DMS114 treated with DMSO at 0.1 percent for 48 hours (cell line): ENCODE measurements at regions not wholly inside any gene's neighbourhood (a gene's known extent, or its start where the extent isn't known, plus 50 kb on each side); places are given as distances from the start of the nearest gene placed in this dataset.

Experiments
- DNase-seq: peaks from one replicate; lab custom pipeline; 2025; ENCODE audit not compliant: unreplicated experiment; lab: John Stamatoyannopoulos, UW

DNA sequence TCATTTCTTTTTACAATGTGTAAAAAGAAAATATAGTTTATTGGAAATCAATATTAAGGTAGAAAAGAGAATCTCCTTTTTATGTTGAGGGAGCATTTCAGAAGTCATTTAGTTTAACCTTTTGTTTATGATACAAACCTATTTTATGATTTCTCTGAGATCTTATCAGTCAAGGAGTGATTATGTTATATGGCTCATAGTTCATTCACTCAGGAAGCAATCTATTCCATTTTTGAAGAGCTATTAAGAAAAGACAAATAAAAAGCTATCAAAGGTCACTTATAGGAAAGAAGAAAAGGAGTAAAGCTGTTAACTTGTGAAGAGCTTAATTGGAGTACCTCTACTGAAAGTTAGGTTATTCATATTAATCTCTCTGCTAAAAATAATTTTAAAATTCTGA, 526.6 kb upstream of the JAG1 start:
- no peak for DNase-seq

DNA sequence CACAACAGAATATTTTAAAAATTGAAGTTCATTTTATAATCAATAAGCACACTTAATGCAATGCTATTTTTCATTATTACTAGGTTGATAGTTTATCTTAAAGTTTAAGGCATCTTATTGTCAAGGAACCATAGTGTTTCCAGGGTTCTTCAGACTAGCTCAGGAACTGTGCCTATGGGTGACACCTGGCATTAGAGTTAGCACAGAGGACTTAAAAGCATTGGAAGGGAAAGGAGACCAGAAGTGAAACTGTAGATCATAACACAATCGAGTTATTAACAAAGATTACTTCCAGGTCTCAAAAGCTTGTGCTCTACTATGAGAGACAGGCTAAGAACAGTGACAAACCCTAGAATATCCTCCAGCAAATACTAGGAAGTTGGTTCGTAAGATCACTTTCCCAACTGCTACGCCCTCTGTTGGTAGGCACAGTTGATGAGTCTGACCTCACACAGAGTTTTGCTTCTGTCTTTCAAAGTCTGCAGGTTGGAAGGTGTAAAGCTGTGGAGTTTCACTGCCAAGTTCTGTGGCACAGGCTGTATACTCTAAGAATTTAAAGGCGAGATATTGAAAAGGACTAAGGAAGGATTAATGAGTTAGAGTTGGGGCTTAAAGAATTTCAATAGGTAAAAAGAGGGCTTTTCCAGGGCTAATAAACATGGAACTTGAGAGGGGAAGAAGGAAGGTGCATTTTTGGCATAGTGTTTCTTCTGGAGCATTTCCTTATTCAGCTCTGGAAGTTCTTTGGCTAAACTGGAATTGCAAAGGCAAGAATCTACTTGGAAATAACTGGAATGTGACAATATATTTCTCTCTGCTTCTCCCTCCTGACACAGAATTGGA, 531.3 kb upstream of the JAG1 start:
- no peak for DNase-seq

DNA sequence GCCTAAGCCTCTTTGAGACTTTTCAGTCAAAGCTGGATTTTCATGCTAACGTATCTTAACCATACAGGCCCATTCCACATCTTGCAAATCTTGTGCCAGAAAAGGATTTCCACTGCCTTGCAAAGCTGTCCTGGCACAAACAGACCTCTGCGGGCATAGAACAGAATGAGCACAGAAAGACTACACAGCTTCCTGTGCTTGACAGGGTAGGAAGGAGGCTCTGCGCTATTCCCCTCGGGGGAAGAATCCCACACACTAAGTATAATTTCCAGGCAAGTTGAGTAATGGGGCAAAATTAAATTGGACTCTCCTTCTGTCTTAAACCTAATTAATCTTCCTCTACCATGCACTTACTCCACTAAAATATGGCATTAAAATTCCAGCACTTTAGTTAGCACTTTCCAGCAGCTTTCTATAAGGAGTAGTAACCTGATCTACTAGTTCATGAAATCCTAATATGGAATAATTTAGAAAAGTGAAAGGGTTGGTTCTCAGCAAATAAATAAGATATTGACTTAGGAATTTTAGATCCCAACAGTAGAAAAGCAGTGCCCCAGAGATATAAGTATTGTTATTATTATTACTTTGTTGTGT, 532.1 kb upstream of the JAG1 start:
- DNase-seq = no peak

DNA sequence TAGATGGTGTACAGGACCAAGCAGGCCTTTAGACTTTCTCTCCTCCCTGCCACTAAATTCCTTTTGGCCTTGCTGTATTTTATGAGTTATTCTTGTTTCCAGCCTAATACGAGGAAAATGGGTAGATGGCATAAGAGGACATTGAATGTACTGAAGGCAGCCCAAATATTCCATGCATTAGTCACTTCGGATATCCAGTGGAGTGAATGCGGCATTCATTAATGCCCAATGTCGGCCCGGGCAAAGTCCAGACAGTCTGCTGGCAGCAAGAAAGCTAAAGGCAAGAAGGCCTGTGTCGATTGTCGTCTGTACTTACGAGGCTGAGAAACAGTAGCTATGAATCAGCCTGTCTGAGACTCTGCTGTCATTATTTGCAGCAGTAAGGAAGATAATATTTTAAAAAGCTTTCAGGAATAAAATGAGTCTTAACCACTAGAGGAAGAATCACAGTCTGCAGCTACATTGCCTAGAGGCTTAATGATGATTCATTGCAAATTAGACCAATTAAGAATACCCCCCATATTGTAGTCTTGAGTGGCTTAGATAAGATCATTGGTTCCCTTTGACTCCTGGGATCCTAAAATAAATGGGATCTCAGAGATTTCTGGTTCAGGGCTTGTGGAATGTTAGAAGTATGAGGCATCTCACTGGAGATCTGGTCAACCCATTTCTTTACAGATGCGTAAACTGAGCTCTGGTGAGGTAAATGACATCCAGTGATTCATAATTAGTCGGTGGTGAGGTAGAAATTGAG, 534.1 kb upstream of the JAG1 start:
- no peak for DNase-seq

DNA sequence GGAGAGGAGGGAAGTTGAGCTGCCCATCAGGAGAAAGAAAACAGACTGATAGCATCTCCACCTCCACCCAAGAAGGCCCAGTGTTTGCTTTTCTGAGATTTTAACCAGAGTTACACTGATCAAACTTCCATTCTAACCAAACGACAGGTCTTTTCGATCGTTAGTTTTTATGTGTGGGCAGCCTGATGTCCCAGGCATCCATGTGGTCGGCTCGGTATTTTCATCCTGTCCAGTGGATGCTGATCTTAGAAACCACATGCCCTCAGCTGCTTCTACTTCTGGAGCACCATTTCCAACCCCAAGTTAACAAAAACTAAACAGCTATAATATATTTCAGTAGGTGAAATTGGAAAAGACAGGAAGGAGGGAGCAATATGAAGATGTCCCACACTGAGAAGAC, 536.8 kb upstream of the JAG1 start:
- no peak for DNase-seq

DNA sequence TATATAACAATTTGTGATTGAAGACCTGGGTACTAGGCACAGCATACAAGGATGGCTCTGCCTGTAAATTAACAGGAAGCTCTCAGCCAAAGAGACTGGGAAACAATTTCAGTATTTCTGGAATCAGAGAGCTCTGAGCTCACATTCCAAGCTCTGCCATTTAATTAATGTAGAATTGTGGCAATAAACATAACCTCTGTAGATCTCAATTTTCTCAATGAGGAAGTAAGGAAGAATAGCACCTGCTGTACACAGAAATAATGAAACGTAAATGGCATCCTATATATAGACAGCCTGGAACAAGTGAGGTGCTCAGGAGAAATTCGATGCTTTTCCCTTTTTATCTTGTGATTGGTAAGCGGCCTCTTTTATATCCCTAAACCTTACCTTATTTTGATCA, 538.5 kb upstream of the JAG1 start:
- no peak for DNase-seq

DNA sequence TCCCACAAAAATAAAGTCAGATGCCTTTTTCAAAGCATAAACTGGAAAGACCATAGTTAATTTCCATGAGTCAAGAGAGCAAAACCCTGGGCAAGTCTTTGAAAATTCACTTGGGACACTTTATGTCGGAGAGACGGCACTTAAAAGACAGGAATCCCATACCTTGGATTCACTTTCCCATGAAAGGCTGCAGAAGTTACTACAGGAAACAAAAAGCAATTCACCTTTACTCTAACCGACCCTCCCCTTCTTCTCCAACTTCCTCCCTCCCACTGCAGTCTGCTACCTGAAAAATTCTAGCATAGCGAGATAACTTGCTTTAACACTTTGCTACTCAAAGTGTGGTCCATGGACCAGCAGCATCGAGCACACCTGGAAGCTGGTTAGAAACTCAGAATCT, 539.1 kb upstream of the JAG1 start:
- no peak for DNase-seq

DNA sequence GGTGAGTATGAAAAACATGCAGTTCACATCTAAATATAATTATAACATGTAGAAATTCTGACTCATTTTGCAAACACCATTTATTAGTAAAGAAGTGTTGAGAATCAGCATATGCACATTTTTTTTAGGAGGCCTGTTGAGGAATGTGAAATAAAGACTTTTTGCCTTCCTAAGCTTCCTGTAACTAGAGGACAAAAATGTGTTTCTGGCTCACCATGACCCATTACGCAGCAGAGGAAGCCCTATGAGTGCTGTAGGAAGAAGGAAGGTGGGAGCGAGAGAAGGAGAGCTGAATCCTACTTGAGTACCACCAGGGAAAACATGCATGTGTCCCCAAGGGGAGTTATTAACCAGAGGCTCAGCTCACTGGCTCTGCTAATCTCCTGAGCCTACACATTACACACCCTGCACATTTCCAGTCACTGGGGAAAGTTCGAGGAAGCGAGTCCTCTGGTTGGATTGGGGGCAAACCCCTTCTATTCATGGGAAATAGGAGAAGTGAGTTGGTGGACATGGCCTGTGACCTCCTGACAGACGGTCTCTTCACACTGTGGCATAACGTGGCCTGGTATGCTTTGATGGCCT, 540.5 kb upstream of the JAG1 start:
- no peak for DNase-seq

DNA sequence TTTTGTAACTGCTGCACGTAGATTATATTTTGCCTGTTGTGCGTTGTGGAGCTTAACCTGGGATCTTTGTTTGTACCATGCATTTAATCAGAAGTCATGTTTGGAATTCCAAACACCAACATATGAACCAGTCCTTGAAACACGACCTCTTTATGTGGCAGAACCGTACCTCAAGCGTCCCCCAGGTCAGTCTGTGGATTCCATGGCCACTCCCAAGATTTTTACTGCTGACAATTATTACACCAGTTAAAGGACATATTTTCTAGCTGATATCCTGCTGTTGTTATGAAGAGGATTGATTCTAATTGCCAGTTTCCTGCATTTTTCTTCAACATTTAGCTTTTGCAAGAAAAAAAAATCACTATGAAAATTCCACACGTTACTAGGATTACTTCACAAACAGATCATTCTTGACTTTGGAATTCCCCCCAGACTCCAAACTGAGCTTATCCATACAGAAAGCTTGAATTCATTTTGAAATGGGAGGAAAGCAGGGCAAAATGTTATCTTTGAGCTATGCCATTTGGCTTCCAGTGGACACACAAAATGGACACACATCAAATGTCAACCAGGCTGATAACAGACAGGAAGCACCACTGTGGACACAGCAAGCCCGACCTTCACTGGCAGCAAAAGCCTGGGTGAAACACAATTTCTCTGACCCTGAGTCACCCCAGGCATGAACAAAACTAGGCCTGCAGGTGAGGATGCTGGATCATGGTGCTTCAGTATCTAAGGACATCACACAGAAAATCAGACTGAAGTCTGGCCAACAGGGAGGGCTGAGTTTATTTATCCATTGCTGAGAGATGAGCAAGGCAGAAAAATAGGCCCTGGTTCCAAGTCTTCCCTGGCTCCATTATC, 542.9 kb upstream of the JAG1 start:
- no peak for DNase-seq

DNA sequence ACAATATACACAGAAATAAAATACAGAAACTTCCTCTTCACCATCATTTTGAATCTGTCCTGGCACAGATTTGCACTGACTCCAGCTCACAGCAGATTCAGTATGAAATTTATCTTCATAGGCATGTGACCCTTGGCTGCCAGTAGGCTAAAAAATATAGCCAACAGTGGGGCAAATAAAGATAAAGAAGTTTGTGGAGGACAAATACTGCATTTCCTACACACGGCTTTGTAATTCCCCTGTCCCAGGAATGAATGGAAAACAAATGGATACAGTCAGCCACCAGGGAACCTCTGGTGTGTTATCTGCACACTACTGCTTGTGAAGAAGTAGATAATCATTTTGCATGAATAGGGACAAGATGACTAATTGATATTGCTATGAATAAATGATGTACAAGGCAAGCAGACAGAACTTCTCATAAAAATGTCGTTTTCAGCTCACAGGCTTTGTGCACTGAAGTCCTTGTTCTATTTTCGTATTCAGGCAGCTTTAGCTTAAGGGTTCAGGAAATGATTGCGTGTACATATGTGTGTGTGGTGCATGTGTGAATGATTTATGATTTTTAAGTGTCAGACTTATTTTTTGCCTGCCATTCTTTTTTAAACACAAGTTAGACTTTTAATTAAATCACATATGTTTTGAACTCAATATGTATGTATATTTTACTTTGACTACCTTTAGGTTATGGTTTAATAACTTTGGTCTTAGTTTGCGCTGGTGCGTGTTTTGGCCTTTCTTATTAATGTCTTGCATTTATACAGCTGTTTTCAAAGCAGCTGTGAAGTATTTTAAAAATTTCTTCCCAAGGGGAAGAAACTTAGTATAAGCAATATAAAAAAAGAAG, 543.8 kb upstream of the JAG1 start:
- DNase-seq = no peak

DNA sequence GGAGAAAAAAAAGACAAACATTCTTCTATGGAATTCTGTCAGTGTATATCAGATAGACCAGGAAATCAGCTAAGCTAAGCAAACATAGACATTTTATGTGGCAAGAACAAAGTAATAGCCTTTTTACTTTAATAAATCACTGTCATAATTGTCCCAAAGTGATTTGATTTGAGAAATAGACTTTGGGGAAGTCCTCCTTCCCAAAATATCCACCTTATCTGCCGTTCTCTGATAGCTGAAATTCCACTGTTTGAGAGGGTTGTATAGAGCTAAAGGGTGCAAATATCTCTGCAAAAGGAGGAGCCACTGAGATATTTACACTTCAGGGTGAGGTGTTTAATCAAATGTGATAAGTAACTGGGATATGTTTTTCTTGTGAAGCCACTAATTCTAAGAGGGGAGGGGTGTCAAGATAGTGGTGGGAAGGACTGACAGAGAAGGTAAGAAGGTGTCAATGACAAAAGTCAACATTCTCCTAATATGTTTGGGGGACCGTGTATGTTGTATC, 544.4 kb upstream of the JAG1 start:
- DNase-seq = no peak

DNA sequence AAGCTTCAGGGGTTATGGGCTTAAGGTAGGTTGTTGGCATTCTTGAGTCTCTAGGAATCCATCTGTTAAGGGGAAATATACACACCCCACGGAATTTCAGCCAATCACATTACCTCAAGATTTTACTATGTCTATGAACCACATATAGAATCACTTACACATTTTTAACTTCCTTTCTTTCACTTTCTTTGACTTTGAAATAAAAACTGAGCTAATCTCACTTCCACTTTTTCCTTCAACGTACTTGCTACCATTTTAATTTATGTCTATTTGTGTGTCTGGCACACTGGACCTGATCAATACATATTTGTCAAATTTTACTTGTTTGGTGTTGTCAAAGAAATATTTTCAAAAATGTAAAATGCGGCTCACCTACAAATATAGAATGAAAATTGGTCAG, 545.4 kb upstream of the JAG1 start:
- no peak for DNase-seq

DNA sequence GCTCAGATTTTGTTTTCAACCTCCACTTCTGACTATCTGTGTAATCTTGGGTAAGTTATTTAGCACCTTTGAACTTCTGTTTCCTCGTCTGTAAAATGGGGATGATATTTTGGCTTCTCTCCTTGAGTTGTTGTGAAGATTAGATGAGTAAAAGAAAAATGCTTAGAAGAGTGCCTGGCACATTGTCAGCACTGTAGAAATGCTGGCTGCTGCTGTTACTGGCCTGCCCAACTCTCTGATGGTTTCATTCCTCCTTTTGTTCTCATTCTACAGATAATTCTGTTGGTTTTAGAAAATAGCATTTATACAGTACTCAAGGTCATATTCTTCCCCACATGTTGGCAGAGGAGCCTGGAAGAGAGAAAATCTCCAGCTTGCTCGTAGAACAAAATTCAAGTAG, 547.2 kb upstream of the JAG1 start:
- DNase-seq = no peak

DNA sequence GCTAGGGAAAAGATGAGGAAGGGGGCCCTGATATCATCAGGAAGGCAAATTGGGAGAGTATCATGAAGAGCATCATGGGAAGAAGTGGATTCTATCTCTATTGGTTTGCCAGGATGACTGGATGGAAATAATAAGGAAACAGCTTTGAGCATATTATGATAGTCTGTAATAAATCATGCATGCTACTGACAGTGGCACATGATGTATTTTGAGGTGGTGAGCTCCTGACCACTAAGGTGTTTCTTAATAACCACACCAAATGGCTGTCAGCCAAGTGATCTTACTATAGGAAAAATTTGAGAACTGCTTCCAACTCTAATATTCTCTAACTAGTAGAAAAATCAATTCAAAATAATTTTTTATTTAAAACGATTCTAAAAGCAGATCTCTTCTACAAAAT, 548.4 kb upstream of the JAG1 start:
- DNase-seq = no peak

DNA sequence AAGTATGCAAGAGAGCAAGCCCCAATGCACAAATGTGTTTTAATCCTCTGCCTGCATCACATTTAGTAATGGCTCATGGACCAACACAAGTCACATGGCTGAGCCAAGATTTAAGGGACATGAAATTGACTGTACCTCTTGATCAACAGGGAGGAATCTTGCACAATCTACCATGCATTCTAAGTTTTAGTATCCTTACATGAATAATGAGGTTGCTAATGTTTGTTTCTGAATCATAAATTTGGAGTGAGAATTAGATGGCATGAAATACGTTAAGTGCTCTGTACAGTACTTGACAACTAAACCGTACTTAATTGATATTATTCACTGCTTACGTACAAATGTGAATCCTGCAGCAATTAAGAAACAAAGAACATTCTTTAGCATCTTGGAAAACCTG, 553.8 kb upstream of the JAG1 start:
- no peak for DNase-seq

DNA sequence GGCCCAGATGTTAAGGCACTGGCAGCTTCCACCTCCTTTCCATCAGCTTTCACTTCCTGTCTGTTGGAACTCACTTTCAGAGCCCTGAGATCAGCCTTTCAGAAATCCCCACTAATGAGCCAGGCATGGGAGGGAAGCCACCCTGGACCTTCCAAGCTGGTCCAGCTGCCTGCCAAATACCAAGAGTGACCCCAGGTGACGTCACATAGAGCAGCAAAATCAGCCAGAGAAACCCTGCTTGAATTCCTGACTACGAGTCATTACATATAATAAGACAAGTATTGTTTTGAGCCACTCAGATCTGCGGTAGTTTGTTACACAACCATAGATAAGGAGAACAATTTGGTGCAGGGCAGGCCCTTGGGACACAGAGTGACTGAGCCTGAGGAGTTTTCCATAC, 556.0 kb upstream of the JAG1 start:
- no peak for DNase-seq

DNA sequence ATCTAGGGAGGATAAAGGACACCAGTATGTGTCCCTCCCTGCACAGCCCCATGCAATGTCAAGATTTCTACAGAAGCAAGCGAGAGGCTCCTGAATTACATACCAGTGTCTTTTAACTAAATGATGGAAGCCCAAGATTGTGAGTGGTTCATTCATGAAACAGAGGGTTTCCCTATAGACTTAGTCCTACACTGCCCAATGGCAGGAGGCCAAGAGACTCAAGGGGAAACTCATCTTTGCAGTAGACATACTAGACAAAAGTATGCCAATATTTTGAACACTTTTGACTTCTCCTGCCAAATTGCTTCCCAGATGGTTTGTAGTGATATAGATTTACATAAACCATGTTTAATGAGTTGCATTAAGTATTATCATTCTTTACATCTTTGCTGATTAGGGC, 557.2 kb upstream of the JAG1 start:
- no peak for DNase-seq

DNA sequence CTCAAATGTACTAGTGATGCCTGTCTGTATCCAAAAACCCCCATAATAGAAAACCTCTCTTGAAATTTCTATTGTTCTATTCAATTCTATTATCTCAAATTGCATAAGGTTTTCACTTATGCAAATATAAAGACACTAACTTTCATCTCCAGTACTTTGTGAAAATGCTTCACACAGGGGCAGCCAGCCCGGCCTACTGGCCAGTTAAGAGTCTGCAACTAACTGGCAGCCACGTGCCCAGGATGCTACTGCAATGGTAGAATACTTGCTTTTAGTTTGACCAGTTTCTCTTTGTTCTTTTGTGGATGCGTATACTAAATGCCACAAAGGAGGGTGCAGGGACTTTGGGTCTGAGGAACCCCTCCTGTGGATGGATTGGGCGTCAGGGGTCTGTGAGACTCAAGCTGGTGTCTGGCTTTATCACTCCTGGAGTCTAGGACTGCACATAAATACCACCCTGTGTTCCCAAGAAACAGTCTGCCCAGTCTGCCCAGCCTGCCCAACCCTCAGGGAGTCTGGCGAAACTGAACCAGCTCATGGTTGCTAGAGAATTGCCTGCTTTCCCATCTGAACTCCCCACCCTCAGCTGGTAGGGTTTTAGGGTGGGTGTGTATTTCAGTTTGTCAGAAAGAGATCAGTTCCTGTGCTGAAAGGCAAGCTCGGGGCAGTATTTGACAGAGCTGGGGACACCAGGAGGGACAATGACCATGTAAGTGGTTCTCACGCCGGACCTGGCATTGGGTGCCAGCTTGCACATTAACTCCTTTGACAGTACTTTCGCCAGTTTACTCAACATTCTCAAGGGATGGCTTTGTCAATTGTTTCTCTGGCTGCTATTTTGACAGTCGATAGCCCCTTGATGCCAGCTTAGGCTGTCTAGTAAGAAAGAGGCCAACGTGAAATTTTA, 558.2 kb upstream of the JAG1 start:
- DNase-seq = no peak

DNA sequence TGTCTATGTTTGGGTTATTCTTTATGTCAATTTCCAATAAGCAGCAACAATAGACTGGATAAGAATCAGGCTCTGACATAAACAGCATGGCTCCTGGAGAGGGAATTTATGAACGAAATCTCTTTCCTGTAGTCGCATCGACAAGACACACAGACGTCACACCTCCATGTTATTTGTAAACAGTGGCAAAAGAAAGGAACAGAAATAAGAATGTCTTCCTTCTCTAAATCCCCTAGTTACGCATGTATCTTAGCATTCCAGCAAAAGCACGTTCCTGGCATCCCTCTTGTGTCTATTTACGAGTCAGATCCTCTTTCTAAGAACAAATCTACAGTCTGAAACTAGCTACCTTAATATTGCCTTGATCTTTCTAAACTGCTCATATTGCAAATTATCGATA, 559.1 kb upstream of the JAG1 start:
- DNase-seq = no peak
